Omental fat pad (tissue), 3 donors: ENCODE measurements at regions not wholly inside any gene's neighbourhood (a gene's known extent, or its start where the extent isn't known, plus 50 kb on each side); places are given as distances from the start of the nearest gene placed in this dataset.
A peak's percentile ranks its signal among the peaks of the same experiment; 100 is the strongest.

ENCODE experiments used
- ATAC-seq: fragments of 150-250 bp; one replicate; pipeline ENCODE4 v1.9.1; 2016; ENCODE audit warnings: mild to moderate bottlenecking, moderate library complexity; ENCODE audit not compliant: low FRiP score
- DNase-seq: peaks from one replicate; pipeline ENCODE4 v3.0.0-alpha.2; 2019; ENCODE audit warnings: low spot score
- TF ChIP-seq, protein P1 (sequence below), 3 donors: fragments of 450-650 bp; IDR thresholded peaks; one replicate each; pipeline ENCODE4 v1.5.1; 2016 to 2017; ENCODE audit warnings: antibody characterized with exemption in 3 of 3, mild to moderate bottlenecking in 3 of 3, moderate library complexity in 2 of 3

DNA sequence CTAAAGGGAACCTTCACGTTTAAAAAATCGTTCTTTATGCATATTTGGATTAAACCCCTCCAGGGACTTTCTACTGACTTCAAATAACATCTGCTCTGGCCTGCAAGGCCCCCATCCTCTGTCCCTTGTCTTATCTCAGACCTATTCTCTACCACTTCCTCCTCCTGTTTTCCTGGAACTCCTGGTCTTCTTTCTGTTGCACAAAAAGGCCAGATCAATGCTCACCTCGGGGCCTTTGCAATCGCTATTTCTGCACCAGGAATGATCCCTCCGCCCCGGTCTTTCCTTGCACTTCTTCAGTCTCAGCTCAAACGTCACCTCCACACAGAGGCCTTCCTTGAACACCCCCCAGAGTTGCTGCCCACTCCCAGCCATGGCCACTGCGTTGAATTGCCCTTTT lies 57.6 kb upstream of the BEGAIN start:
- ATAC-seq (no peak), DNase-seq (no peak)
- TF ChIP-seq, protein P1, sequence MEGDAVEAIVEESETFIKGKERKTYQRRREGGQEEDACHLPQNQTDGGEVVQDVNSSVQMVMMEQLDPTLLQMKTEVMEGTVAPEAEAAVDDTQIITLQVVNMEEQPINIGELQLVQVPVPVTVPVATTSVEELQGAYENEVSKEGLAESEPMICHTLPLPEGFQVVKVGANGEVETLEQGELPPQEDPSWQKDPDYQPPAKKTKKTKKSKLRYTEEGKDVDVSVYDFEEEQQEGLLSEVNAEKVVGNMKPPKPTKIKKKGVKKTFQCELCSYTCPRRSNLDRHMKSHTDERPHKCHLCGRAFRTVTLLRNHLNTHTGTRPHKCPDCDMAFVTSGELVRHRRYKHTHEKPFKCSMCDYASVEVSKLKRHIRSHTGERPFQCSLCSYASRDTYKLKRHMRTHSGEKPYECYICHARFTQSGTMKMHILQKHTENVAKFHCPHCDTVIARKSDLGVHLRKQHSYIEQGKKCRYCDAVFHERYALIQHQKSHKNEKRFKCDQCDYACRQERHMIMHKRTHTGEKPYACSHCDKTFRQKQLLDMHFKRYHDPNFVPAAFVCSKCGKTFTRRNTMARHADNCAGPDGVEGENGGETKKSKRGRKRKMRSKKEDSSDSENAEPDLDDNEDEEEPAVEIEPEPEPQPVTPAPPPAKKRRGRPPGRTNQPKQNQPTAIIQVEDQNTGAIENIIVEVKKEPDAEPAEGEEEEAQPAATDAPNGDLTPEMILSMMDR (IDR thresholded peaks at IDR 0.05): no peak

DNA sequence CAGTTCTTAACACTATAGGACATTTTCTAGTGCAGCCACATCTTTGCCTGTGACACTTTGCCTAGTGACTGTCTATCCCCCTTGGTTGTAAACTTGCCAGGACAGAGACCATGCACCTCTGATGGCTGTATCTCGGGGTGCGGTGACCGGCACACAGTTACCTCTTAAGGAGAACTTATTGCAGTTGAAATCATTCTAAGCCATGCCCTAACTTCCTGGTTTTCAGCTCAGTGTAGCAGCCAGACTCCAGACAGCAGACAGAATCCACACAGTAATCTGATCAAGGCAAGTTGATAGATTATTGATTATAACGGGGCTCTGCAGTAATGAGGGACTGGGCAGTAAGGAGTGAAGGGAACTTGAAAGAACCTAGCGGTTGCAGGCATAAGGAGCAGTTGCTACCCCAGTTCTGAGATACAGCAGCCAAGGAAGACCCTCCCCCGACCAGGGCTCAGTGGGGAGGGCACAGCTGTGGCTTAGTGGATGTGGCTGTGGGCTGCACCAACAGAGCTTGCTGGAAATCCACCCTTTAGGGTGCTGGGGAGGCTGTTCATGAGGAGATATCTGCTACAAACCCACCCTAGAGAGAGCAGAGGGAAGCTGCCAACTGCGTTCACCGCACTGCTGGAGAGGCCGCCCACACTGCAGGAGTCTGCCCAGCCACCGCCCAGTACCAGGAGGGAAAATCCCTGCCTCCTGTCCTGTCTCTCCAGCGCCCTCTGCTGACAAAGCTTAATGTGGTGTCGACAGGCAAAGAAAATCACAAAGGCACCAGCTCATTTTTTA lies 58.2 kb upstream of the BEGAIN start:
- peak; percentile 96 for DNase-seq
- ATAC-seq: peak; percentile 87

DNA sequence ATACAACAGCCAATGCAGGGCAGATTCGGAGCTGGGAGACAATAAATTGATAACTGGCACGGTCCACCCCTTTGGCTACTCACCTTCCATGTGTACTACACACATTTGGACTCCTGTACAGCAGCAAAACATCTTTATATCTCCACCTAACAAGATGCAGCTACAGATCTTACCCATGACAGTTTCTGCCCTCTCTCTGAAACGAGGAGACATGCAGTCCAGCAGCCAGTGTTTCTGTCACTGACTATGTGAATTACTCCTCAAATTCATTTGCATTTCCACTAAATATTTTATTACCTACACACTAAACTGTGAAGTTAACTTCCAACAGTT lies 58.7 kb upstream of the BEGAIN start:
- DNase-seq (no peak), ATAC-seq (no peak)
- TF ChIP-seq, protein P1 (IDR thresholded peaks at IDR 0.05): no peak

More for the DNA sequence above, 58.2 kb upstream of the BEGAIN start:
- TF ChIP-seq, protein P1 (IDR thresholded peaks at IDR 0.05): peak in 1 of 3 donors; percentile 41

DNA sequence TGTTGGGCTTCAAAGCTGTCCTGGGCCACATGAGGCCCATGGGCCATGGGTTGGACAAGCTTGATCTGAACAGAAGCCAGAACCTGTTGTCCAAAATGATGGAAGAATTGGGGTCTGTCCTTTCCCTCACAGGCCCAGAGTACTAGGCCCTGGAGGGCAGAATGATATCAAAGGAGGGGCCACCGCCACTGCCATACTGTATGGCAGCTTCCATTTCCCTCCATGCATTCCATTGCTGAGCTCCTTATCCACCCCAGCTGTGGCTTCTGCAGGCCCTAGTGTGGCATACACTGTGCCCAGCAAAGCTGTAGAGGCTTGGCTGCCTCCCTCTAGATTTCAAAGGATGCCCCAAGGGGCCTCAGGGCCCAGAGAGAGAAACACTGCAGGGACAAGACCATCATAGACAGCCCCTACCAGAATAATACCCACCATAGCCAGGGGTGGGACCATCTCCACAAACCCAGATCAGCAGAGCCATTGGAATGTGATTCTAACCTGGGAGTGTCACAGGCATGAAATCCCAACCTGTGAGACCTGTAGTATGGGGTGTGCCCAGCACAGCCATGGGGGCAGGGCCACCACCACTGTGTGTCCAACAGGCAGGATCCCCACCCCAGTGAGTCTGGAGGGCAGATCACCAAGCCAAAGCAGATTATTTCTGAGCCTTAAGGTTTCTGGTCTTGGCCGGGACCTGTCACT lies 61.4 kb upstream of the BEGAIN start:
- no peak for ATAC-seq
- TF ChIP-seq, protein P1 (IDR thresholded peaks at IDR 0.05): no peak
- DNase-seq: no peak

DNA sequence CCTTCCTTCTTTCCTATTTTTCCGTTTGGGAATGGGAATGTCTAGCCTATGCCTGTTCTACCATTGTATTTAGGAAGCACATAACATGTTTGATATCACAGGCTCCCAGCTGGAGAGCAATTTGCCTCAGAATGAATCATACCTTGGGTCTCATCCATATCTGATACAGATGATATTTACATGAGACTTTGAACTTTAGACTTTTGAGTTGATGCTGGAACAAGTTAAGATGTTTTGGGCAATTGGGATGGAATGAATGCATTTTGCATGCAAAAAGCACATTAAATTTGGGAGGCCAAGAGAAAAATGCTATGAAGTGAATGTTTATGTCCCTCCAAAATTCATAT lies 61.9 kb upstream of the BEGAIN start:
- no peak for DNase-seq
- TF ChIP-seq, protein P1 (IDR thresholded peaks at IDR 0.05): no peak
- ATAC-seq: no peak

DNA sequence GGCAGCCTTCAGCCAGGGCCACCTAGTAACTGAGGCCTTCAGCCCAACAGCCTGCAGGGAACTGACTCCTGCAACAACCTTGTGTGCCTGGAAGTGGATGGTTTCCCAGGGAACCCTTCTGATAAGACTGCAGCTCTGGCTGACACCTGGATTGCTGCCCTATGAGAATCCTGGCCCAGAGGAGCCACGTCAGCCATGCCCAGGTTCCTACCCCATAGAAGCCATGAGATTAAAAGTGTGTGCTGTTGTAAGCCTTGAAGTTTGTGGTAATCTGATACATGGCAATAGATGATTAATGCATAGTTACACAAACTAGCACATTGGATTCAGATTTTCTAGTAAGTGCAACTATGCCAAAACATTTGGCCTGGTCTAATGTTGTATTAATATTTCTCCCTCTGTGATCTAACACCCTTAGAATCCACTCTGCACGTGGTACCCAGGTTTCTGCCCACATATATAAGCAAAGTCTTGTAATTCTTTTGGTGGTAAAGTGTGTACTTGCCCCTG lies 64.8 kb upstream of the BEGAIN start:
- no peak for DNase-seq
- TF ChIP-seq, protein P1 (IDR thresholded peaks at IDR 0.05): no peak
- ATAC-seq: peak; percentile 68

DNA sequence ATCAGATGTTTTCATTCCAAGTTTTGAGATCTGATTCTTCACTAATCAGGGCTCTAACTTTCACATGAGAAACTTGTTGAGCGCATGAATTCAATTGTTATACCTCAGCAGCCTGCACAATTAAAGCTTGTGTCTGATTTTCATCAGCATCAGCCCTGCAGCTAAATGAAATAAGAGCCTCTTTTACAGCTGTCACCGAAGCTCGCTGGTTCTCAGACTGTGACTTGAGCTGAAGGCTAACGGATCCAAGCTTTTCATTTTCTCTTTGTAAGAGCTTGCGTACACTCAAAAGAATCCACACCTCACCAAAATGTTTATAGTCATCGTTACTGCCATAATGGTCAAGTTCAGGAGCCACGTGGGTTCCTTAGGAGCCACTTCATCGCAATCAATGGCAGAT lies 65.5 kb upstream of the BEGAIN start:
- no peak for ATAC-seq

More for the DNA sequence above, 65.5 kb upstream of the BEGAIN start:
- TF ChIP-seq, protein P1 (IDR thresholded peaks at IDR 0.05): no peak
- DNase-seq: no peak
